Esophagus squamous epithelium (tissue), 4 donors: ENCODE measurements at regions not wholly inside any gene's neighbourhood (a gene's known extent, or its start where the extent isn't known, plus 50 kb on each side); places are given as distances from the start of the nearest gene placed in this dataset.

Experiments
- POLR2A ChIP-seq, 4 donors: fragments of 450-650 bp; IDR thresholded peaks; one replicate each; pipeline ENCODE4 v1.6.1; 2017; ENCODE audit warnings: antibody characterized with exemption in 4 of 4, mild to moderate bottlenecking in 4 of 4, moderate library complexity in 3 of 4
- TF ChIP-seq, protein P1 (sequence below), 6 experiments: fragments of 450-650 bp in 4 of 6; fragments of 200-600 bp in 2 of 6; sonication (generic) in 2 of 6; IDR thresholded peaks; one replicate each; pipeline ENCODE4 v1.5.1; 2016 to 2019; ENCODE audit warnings: antibody characterized with exemption in 6 of 6, mild to moderate bottlenecking in 4 of 6, moderate library complexity in 4 of 6

DNA sequence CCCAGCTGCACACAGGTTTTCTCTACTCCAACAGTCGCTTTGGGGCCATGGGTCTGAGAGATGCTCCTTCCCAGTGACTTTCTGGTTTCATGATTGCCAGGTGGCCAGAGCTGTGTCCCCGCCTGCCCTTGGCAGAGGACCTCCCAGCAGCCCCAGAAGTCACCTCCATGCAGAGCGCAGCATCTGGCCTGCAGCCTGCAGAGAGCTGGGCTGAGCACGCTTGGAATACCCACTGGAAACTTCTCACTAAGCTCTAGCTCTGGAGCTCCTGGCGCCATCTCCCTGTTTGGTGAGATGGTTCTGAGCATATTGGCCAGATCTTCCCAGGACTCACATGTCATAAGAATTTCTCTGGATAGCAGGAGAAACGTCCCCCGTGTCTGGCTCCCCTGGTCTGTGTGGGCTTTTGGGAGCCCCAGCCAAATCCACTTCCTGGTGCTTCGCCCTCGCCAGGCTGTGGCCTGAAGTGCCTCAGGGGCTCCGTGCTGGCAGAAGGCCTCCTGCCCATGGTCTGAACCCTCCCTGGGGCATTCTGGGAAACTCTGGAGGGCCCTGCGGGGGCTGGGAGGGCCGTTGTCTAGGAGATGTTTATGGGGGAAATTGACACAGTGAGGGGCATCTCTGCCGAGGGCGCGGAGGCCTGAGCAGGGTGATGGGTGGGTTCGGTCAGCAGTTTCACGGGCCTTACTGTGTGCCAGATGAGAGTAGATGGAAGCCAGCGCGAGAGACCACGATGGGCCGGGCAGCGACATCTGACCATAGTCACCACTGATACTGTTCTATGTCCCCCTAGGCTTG is 73.2 kb upstream of the CIBAR2 start:
- TF ChIP-seq, protein P1, sequence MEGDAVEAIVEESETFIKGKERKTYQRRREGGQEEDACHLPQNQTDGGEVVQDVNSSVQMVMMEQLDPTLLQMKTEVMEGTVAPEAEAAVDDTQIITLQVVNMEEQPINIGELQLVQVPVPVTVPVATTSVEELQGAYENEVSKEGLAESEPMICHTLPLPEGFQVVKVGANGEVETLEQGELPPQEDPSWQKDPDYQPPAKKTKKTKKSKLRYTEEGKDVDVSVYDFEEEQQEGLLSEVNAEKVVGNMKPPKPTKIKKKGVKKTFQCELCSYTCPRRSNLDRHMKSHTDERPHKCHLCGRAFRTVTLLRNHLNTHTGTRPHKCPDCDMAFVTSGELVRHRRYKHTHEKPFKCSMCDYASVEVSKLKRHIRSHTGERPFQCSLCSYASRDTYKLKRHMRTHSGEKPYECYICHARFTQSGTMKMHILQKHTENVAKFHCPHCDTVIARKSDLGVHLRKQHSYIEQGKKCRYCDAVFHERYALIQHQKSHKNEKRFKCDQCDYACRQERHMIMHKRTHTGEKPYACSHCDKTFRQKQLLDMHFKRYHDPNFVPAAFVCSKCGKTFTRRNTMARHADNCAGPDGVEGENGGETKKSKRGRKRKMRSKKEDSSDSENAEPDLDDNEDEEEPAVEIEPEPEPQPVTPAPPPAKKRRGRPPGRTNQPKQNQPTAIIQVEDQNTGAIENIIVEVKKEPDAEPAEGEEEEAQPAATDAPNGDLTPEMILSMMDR (IDR thresholded peaks at IDR 0.05) = no peak
- TF ChIP-seq POLR2A (IDR thresholded peaks at IDR 0.05) = no peak
